H9 (cell line): ENCODE measurements at regions not wholly inside any gene's neighbourhood (a gene's known extent, or its start where the extent isn't known, plus 50 kb on each side); places are given as distances from the start of the nearest gene placed in this dataset.

Experiments used
- DNase-seq: peaks from one replicate; pipeline ENCODE4 v3.0.0-alpha.2; 2017
- H2AFZ ChIP-seq: one replicate; pipeline ENCODE4 v1.6.1; 2013; ENCODE audit warnings: mild to moderate bottlenecking, low read length, control low read depth, moderate library complexity
- H2AK5ac ChIP-seq: 2 replicates; pipeline ENCODE4 v1.6.1; 2013; ENCODE audit warnings: low read length, control low read depth, mixed read lengths; ENCODE audit not compliant: insufficient read length
- H2BK120ac ChIP-seq: one replicate; pipeline ENCODE4 v1.6.1; 2013; ENCODE audit warnings: low read depth, mild to moderate bottlenecking, low read length, control low read depth, inconsistent platforms; ENCODE audit not compliant: poor library complexity, severe bottlenecking
- H2BK12ac ChIP-seq: 2 replicates; pipeline ENCODE4 v1.6.1; 2013; ENCODE audit warnings: low read length, control low read depth, mixed read lengths, low read depth; ENCODE audit not compliant: insufficient read length
- H2BK15ac ChIP-seq: 2 replicates; pipeline ENCODE4 v1.6.1; 2013; ENCODE audit warnings: low read depth, low read length, control low read depth
- H2BK20ac ChIP-seq: one replicate; pipeline ENCODE4 v1.6.1; 2013; ENCODE audit warnings: low read depth, mild to moderate bottlenecking, low read length, control low read depth, inconsistent platforms; ENCODE audit not compliant: poor library complexity, severe bottlenecking
- H2BK5ac ChIP-seq: 2 replicates; pipeline ENCODE4 v1.6.1; 2013; ENCODE audit warnings: low read length, control low read depth, mixed read lengths; ENCODE audit not compliant: insufficient read length
- H3K14ac ChIP-seq: 2 replicates; pipeline ENCODE4 v1.6.1; 2013; ENCODE audit warnings: low read length, control low read depth; ENCODE audit not compliant: insufficient read depth
- H3K18ac ChIP-seq: 2 replicates; pipeline ENCODE4 v1.6.1; 2013; ENCODE audit warnings: low read depth, mild to moderate bottlenecking, mixed read lengths, low read length, control low read depth; ENCODE audit not compliant: insufficient read length
- H3K23ac ChIP-seq: 2 replicates; pipeline ENCODE4 v1.6.1; 2013; ENCODE audit warnings: low read length, control low read depth, mixed read lengths, low read depth; ENCODE audit not compliant: insufficient read length
- H3K23me2 ChIP-seq: 2 replicates; pipeline ENCODE4 v1.6.1; 2013; ENCODE audit warnings: low read depth, mild to moderate bottlenecking, mixed read lengths, low read length, control low read depth; ENCODE audit not compliant: insufficient read length, poor library complexity, severe bottlenecking
- H3K27ac ChIP-seq: 2 replicates; pipeline ENCODE4 v1.5.1; 2013; ENCODE audit warnings: low read length, control low read depth, mixed read lengths, low read depth; ENCODE audit not compliant: insufficient read length
- H3K27me3 ChIP-seq: 2 replicates; pipeline ENCODE4 v1.6.1; 2013; ENCODE audit warnings: low read length, control low read depth, inconsistent platforms; ENCODE audit not compliant: insufficient read depth
- H3K4ac ChIP-seq: 2 replicates; pipeline ENCODE4 v1.6.1; 2013; ENCODE audit warnings: low read depth, mild to moderate bottlenecking, control low read depth, inconsistent platforms, low read length, moderate library complexity
- H3K4me1 ChIP-seq: 2 replicates; pipeline ENCODE4 v1.6.1; 2013; ENCODE audit warnings: low read length, control low read depth, inconsistent platforms; ENCODE audit not compliant: insufficient read depth
- H3K4me2 ChIP-seq: 2 replicates; pipeline ENCODE4 v1.6.1; 2013; ENCODE audit warnings: low read length, control low read depth, mixed read lengths; ENCODE audit not compliant: insufficient read length, insufficient read depth
- H3K56ac ChIP-seq: 2 replicates; pipeline ENCODE4 v1.6.1; 2013; ENCODE audit warnings: low read depth, mild to moderate bottlenecking, mixed read lengths, low read length, control low read depth; ENCODE audit not compliant: insufficient read length
- H3K79me1 ChIP-seq: 2 replicates; pipeline ENCODE4 v1.6.1; 2013; ENCODE audit warnings: low read depth, mild to moderate bottlenecking, moderate library complexity, low read length, control low read depth, inconsistent platforms; ENCODE audit not compliant: insufficient read depth, poor library complexity, severe bottlenecking
- H3K79me2 ChIP-seq: 2 replicates; pipeline ENCODE4 v1.6.1; 2013; ENCODE audit warnings: low read length, control low read depth, inconsistent platforms; ENCODE audit not compliant: insufficient read depth
- H3K9ac ChIP-seq: 2 replicates; pipeline ENCODE4 v1.6.1; 2013; ENCODE audit warnings: low read length, control low read depth, mixed read lengths; ENCODE audit not compliant: insufficient read length; ENCODE audit errors: extremely low read depth
- H3K9me3 ChIP-seq: one replicate; pipeline ENCODE4 v1.6.1; 2013; ENCODE audit warnings: low read depth, low read length, inconsistent platforms; ENCODE audit not compliant: control insufficient read depth
- H3T11ph ChIP-seq: one replicate; pipeline ENCODE4 v1.6.1; 2013; ENCODE audit warnings: mild to moderate bottlenecking, low read length, control low read depth, inconsistent platforms
- H4K20me1 ChIP-seq: one replicate; pipeline ENCODE4 v1.6.1; 2013; ENCODE audit not compliant: control insufficient read depth, insufficient read length, insufficient read depth
- H4K5ac ChIP-seq: 2 replicates; pipeline ENCODE4 v1.6.1; 2013; ENCODE audit warnings: low read depth, mild to moderate bottlenecking, mixed read lengths, low read length, control low read depth; ENCODE audit not compliant: insufficient read length
- H4K8ac ChIP-seq: replicated peaks from 2 replicates; pipeline ENCODE4 v1.6.1; 2013; ENCODE audit warnings: low read length, control low read depth, mixed read lengths, low read depth; ENCODE audit not compliant: insufficient read length
- H4K91ac ChIP-seq: 2 replicates; pipeline ENCODE4 v1.6.1; 2013; ENCODE audit warnings: low read depth, mild to moderate bottlenecking, moderate library complexity, mixed read lengths, low read length, control low read depth; ENCODE audit not compliant: insufficient read length
- H3K27ac Mint-ChIP-seq, 3 experiments: 2 replicates in 2 of 3; 3 replicates in 1 of 3; pipeline ENCODE4 v1.8.0; 2020 to 2021; ENCODE audit warnings: mixed read lengths in 3 of 3, mild to moderate bottlenecking in 1 of 3, moderate library complexity in 1 of 3
- H3K27me3 Mint-ChIP-seq: 2 replicates; pipeline ENCODE4 v1.8.0; 2021; ENCODE audit warnings: low read depth, mild to moderate bottlenecking, moderate library complexity, mixed read lengths
- H3K36me3 Mint-ChIP-seq, 3 experiments: 2 replicates in 2 of 3; 3 replicates in 1 of 3; pipeline ENCODE4 v1.8.0; 2020 to 2021; ENCODE audit warnings: low read depth in 3 of 3, mixed read lengths in 3 of 3; ENCODE audit not compliant: insufficient read depth in 1 of 3
- H3K4me1 Mint-ChIP-seq, 2 experiments: 2 replicates each; pipeline ENCODE4 v1.8.0; 2020; ENCODE audit warnings: mixed read lengths in 2 of 2
- H3K4me3 Mint-ChIP-seq, 2 experiments: 2 replicates in 1 of 2; 3 replicates in 1 of 2; pipeline ENCODE4 v1.8.0; 2020 to 2021; ENCODE audit warnings: mild to moderate bottlenecking in 2 of 2, mixed read lengths in 2 of 2, moderate library complexity in 1 of 2
- H3K9me3 Mint-ChIP-seq, 2 experiments: 2 replicates in 1 of 2; 3 replicates in 1 of 2; pipeline ENCODE4 v1.8.0; 2020; ENCODE audit warnings: mild to moderate bottlenecking in 2 of 2, mixed read lengths in 2 of 2, moderate library complexity in 1 of 2
- WGBS: extraction: QIAGEN DNeasy Blood & Tissue Kit; methylation state at CpG from one replicate; pipeline ENCODE4 v1.1.7; 2013; ENCODE audit warnings: missing lambda C conversion rate, low lambda C conversion rate, mixed read lengths; ENCODE audit not compliant: insufficient read length; ENCODE audit errors: extremely low coverage; 5-methylcytosine and 5-hydroxymethylcytosine counted together
- TF ChIP-seq, protein P1 (sequence below): fragments of 200-600 bp; sonication (generic); conservative IDR thresholded peaks from 3 replicates; pipeline ENCODE4 v1.8.0; 2021; ENCODE audit warnings: antibody characterized with exemption, mild to moderate bottlenecking

DNA sequence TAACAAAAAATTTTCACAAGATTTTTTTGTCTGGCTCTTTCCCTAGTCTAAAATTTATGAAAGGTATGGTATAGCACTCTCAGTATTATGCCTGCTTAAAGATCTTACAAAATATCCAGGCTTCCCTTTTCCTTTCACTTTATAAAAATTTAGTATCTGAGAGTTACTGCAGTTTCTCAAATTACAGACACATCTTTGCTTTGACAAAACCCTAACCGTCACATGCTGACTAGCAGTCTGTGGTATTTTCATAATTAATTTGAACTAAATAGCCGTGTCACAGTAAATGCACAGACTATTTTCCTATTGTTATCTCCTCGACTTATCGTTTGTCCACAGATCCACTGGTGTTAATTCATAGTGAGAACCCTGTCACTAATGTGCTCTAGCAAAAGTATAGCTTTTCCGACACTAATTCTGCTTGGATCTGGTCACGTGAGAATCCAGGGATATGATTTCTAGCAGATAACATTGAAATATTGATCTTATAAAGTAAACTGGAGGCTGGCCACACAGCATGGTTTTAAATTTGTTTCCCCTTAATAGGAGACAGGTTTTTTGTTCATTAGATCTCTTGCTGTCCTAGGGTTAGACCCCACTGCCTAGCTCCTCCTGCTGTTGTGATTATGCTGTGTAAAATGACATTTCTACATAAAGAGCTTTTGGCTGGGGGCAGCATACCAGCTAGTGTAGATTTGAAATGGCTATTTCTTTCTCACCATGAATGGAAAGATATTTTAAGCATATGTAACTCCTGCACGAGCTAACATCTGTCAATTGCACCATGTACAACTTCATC is 340.6 kb upstream of the SASH1 start:
- no peak overlapping the region for H3K27ac Mint-ChIP-seq
- TF ChIP-seq, protein P1, sequence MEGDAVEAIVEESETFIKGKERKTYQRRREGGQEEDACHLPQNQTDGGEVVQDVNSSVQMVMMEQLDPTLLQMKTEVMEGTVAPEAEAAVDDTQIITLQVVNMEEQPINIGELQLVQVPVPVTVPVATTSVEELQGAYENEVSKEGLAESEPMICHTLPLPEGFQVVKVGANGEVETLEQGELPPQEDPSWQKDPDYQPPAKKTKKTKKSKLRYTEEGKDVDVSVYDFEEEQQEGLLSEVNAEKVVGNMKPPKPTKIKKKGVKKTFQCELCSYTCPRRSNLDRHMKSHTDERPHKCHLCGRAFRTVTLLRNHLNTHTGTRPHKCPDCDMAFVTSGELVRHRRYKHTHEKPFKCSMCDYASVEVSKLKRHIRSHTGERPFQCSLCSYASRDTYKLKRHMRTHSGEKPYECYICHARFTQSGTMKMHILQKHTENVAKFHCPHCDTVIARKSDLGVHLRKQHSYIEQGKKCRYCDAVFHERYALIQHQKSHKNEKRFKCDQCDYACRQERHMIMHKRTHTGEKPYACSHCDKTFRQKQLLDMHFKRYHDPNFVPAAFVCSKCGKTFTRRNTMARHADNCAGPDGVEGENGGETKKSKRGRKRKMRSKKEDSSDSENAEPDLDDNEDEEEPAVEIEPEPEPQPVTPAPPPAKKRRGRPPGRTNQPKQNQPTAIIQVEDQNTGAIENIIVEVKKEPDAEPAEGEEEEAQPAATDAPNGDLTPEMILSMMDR: no peak

More for the DNA sequence above, 340.6 kb upstream of the SASH1 start:
- no peak overlapping the region for H2BK5ac ChIP-seq
- no peak overlapping the region for H3K14ac ChIP-seq
- no peak overlapping the region for H3K9ac ChIP-seq
- Mint-ChIP-seq H3K27me3 (no peaks in the 10 kb centered on the region), H3K9me3 (peaks cover 17% of the 10 kb centered on the region in 2 experiments; a peak in 4 of 5 replicates), H3K4me1 (no peaks in the 10 kb centered on the region), H3K4me3 (no peak overlapping the region), H3K36me3 (peaks cover 0 to 11% (median 3%) of the 10 kb centered on the region in 3 experiments; a peak in 4 of 7 replicates)
- no peak overlapping the region for H3T11ph ChIP-seq
- no peaks in the 10 kb centered on the region for H3K9me3 ChIP-seq
- H3K23me2 ChIP-seq: no peaks in the 10 kb centered on the region
- H3K4ac ChIP-seq: no peak overlapping the region
- H3K4me1 ChIP-seq: no peaks in the 10 kb centered on the region
- no peak overlapping the region for H2AK5ac ChIP-seq
- no peak overlapping the region for H2BK12ac ChIP-seq
- H3K79me1 ChIP-seq: no peaks in the 10 kb centered on the region
- no peak overlapping the region for H3K23ac ChIP-seq
- H3K27me3 ChIP-seq: no peaks in the 10 kb centered on the region
- H2BK15ac ChIP-seq: no peak overlapping the region
- no peak overlapping the region for H3K4me2 ChIP-seq
- no peak overlapping the region for H2BK20ac ChIP-seq
- no peaks in the 10 kb centered on the region for H4K20me1 ChIP-seq
- no peak for DNase-seq
- H4K5ac ChIP-seq: no peak overlapping the region
- H3K79me2 ChIP-seq: no peaks in the 10 kb centered on the region
- H2AFZ ChIP-seq: no peak overlapping the region
- WGBS: no CpG with 5 or more reads among the region's 7 CpGs
- H4K91ac ChIP-seq: no peak overlapping the region
- H3K27ac ChIP-seq: no peak overlapping the region
- no peak overlapping the region for H3K56ac ChIP-seq
- H2BK120ac ChIP-seq: no peak overlapping the region
- no peak overlapping the region for H3K18ac ChIP-seq
- H4K8ac ChIP-seq: no peak overlapping the region
